H1 (cell line): ENCODE measurements at regions not wholly inside any gene's neighbourhood (a gene's known extent, or its start where the extent isn't known, plus 50 kb on each side); places are given as distances from the start of the nearest gene placed in this dataset.

ENCODE experiments used
- CTCF ChIA-PET: fragments of 300-600 bp; sonication (Branson Sonifier 250); formaldehyde crosslinking; loops from one replicate; lab custom pipeline; 2021; ENCODE audit not compliant: partially characterized antibody; lab: Charles Lee
- POLR2A ChIA-PET: fragments of 300-600 bp; sonication (Branson Sonifier 250); formaldehyde crosslinking; loops from one replicate; lab custom pipeline; 2021; ENCODE audit warnings: inconsistent platforms; ENCODE audit not compliant: partially characterized antibody; lab: Charles Lee
- DNase-seq, 2 experiments: peaks; one replicate each; pipeline versions ENCODE4 v3.0.0 to v3.0.0-alpha.2; 2010 to 2022; ENCODE audit warnings: low spot score in 2 of 2, low read depth in 1 of 2, mixed read lengths in 1 of 2
- FAIRE-seq: peaks from 2 replicates; lab custom pipeline; 2011; peaks lifted over from hg19 to GRCh38; lab: Jason Lieb, UNC
- H2AFZ ChIP-seq: 2 replicates; pipeline ENCODE4 v1.8.1; 2012; ENCODE audit warnings: low read length, inconsistent platforms
- H2AK5ac ChIP-seq: 2 replicates; pipeline ENCODE4 v1.6.1; 2013; ENCODE audit warnings: low read depth, low read length
- H2BK120ac ChIP-seq: replicated peaks from 2 replicates; pipeline ENCODE3; 2013; ENCODE audit warnings: low read depth, low read length, inconsistent platforms
- H2BK12ac ChIP-seq: 2 replicates; pipeline ENCODE4 v1.6.1; 2013; ENCODE audit warnings: low read depth, low read length
- H2BK15ac ChIP-seq: 2 replicates; pipeline ENCODE4 v1.6.1; 2013; ENCODE audit warnings: low read length
- H2BK20ac ChIP-seq: 2 replicates; pipeline ENCODE4 v1.6.1; 2013; ENCODE audit warnings: low read length
- H2BK5ac ChIP-seq: 2 replicates; pipeline ENCODE4 v1.6.1; 2013; ENCODE audit warnings: low read depth, low read length
- H3K14ac ChIP-seq: 2 replicates; pipeline ENCODE4 v1.6.1; 2013; ENCODE audit warnings: inconsistent platforms; ENCODE audit not compliant: insufficient read length
- H3K18ac ChIP-seq: 2 replicates; pipeline ENCODE4 v1.6.1; 2013; ENCODE audit warnings: low read length; ENCODE audit errors: extremely low read depth
- H3K23ac ChIP-seq: 2 replicates; pipeline ENCODE4 v1.6.1; 2013; ENCODE audit warnings: inconsistent platforms; ENCODE audit not compliant: insufficient read length
- H3K23me2 ChIP-seq: 2 replicates; pipeline ENCODE4 v1.6.1; 2013; ENCODE audit warnings: low read depth, low read length
- H3K27ac ChIP-seq: 2 replicates; pipeline ENCODE4 v1.6.1; 2011; ENCODE audit warnings: low read depth, low read length, inconsistent platforms
- H3K27me3 ChIP-seq, 4 experiments: replicated peaks in 1 of 4; 1 replicate in 1 of 4; 2 replicates in 3 of 4; pipeline versions ENCODE4 v1.6.1 to v1.8.1; 2011 to 2013; ENCODE audit warnings: low read length in 3 of 4, mild to moderate bottlenecking in 3 of 4, inconsistent platforms in 2 of 4, mixed read lengths in 2 of 4, moderate library complexity in 1 of 4; ENCODE audit not compliant: control insufficient read depth in 3 of 4, insufficient read depth in 3 of 4; ENCODE audit errors: extremely low read depth in 1 of 4
- H3K36me3 ChIP-seq, 4 experiments: 2 replicates each; pipeline versions ENCODE4 v1.6.1 to v1.8.1; 2011 to 2013; ENCODE audit warnings: mild to moderate bottlenecking in 4 of 4, low read length in 3 of 4, moderate library complexity in 2 of 4, control low read depth in 1 of 4, inconsistent platforms in 1 of 4; ENCODE audit not compliant: insufficient read depth in 4 of 4, control insufficient read depth in 2 of 4
- H3K4ac ChIP-seq: replicated peaks from 2 replicates; pipeline ENCODE3; 2013; ENCODE audit warnings: low read length, low read depth, mixed read lengths, inconsistent platforms; ENCODE audit not compliant: insufficient read length
- H3K4me1 ChIP-seq, 4 experiments: replicated peaks in 1 of 4; 1 replicate in 1 of 4; 2 replicates in 3 of 4; pipeline versions ENCODE4 v1.6.1 to v1.8.1; 2011 to 2013; ENCODE audit warnings: low read length in 3 of 4, inconsistent platforms in 2 of 4, mixed read lengths in 1 of 4; ENCODE audit not compliant: insufficient read depth in 4 of 4, control insufficient read depth in 3 of 4
- H3K4me2 ChIP-seq, 2 experiments: 2 replicates each; pipeline versions ENCODE4 v1.6.1 to v1.8.1; 2011 to 2013; ENCODE audit warnings: low read depth in 2 of 2, low read length in 2 of 2, control low read depth in 1 of 2, inconsistent platforms in 1 of 2, mild to moderate bottlenecking in 1 of 2; ENCODE audit not compliant: insufficient read depth in 1 of 2
- H3K4me3 ChIP-seq, 4 experiments: fragments of 200-600, 300-600 bp in 1 of 4; sonication (generic), shearing (Covaris generic), sonication (Bioruptor Twin) in 1 of 4; 2 replicates each; pipeline versions ENCODE4 v1.5.1 to v1.8.1; 2011 to 2016; ENCODE audit warnings: low read length in 4 of 4, low read depth in 3 of 4, control low read depth in 2 of 4, inconsistent platforms in 2 of 4, mild to moderate bottlenecking in 2 of 4, mixed read lengths in 1 of 4, moderate library complexity in 1 of 4; ENCODE audit not compliant: insufficient read depth in 2 of 4; ENCODE audit errors: extremely low read depth in 1 of 4
- H3K56ac ChIP-seq: replicated peaks from 2 replicates; pipeline ENCODE3; 2013; ENCODE audit warnings: low read depth, mild to moderate bottlenecking, mixed read lengths, low read length, inconsistent platforms; ENCODE audit not compliant: insufficient read length
- H3K79me1 ChIP-seq: 2 replicates; pipeline ENCODE4 v1.6.1; 2013; ENCODE audit warnings: low read depth, low read length, control low read depth
- H3K79me2 ChIP-seq, 2 experiments: 2 replicates each; pipeline versions ENCODE4 v1.6.1 to v1.8.1; 2012 to 2013; ENCODE audit warnings: low read length in 2 of 2, mild to moderate bottlenecking in 2 of 2, inconsistent platforms in 1 of 2; ENCODE audit not compliant: insufficient read depth in 2 of 2, control insufficient read depth in 1 of 2
- H3K9ac ChIP-seq, 4 experiments: replicated peaks in 1 of 4; 1 replicate in 1 of 4; 2 replicates in 3 of 4; pipeline versions ENCODE4 v1.6.1 to v1.8.1; 2011 to 2013; ENCODE audit warnings: low read depth in 3 of 4, low read length in 3 of 4, control low read depth in 2 of 4, mild to moderate bottlenecking in 2 of 4, moderate library complexity in 2 of 4, inconsistent platforms in 1 of 4; ENCODE audit errors: extremely low read depth in 1 of 4
- H3K9me3 ChIP-seq, 2 experiments: 2 replicates each; pipeline versions ENCODE4 v1.6.1 to v1.8.1; 2012 to 2013; ENCODE audit warnings: mild to moderate bottlenecking in 2 of 2, moderate library complexity in 2 of 2, control low read depth in 1 of 2, inconsistent platforms in 1 of 2, low read depth in 1 of 2, low read length in 1 of 2, mixed read lengths in 1 of 2; ENCODE audit not compliant: insufficient read depth in 2 of 2
- H4K20me1 ChIP-seq, 2 experiments: replicated peaks in 1 of 2; 2 replicates each; pipeline versions ENCODE3 to v1.8.1; 2011 to 2013; ENCODE audit warnings: inconsistent platforms in 2 of 2, low read length in 2 of 2, mild to moderate bottlenecking in 1 of 2; ENCODE audit not compliant: insufficient read depth in 2 of 2, control insufficient read depth in 1 of 2
- H4K5ac ChIP-seq: 2 replicates; pipeline ENCODE4 v1.6.1; 2013; ENCODE audit warnings: low read length, low read depth, mixed read lengths, inconsistent platforms; ENCODE audit not compliant: insufficient read length
- H4K8ac ChIP-seq: 2 replicates; pipeline ENCODE4 v1.8.0; 2013; ENCODE audit warnings: mild to moderate bottlenecking, moderate library complexity, low read length, inconsistent platforms; ENCODE audit not compliant: insufficient read depth; ENCODE audit errors: extremely low read depth
- H4K91ac ChIP-seq: replicated peaks from 2 replicates; pipeline ENCODE3; 2013; ENCODE audit warnings: low read length, mixed read lengths, inconsistent platforms; ENCODE audit not compliant: insufficient read length
- ASH2L ChIP-seq: fragments of 200-600, 300-600 bp; sonication (generic); IDR thresholded peaks from one replicate; pipeline ENCODE4 v1.7.1; 2017; ENCODE audit warnings: low read length
- BRCA1 ChIP-seq: IDR thresholded peaks from 2 replicates; pipeline ENCODE4 v1.6.1; 2012; ENCODE audit warnings: low read depth, low read length, improper control_type of control experiment
- KDM5A ChIP-seq: fragments of 200-600 bp; IDR thresholded peaks from 2 replicates; pipeline ENCODE4 v1.7.1; 2012; ENCODE audit warnings: mild to moderate bottlenecking, low read length, inconsistent platforms, mixed read lengths
- RAD21 ChIP-seq, 2 experiments: IDR thresholded peaks in 1 of 2; conservative IDR thresholded peaks in 1 of 2; 2 replicates each; pipeline ENCODE4 v1.6.1; 2011; ENCODE audit warnings: low read depth in 2 of 2, low read length in 2 of 2, improper control_type of control experiment in 1 of 2, inconsistent platforms in 1 of 2, mild to moderate bottlenecking in 1 of 2, moderate library complexity in 1 of 2
- SP1 ChIP-seq: IDR thresholded peaks from 2 replicates; pipeline ENCODE4 v1.6.1; 2011; ENCODE audit warnings: low read depth, low read length
- TAF1 ChIP-seq: IDR thresholded peaks from 2 replicates; pipeline ENCODE4 v1.6.1; 2011; ENCODE audit warnings: mild to moderate bottlenecking, low read depth, low read length
- TBP ChIP-seq: IDR thresholded peaks from 2 replicates; pipeline ENCODE4 v1.6.1; 2011; ENCODE audit warnings: low read depth, low read length, improper control_type of control experiment
- TCF12 ChIP-seq: IDR thresholded peaks from 2 replicates; pipeline ENCODE4 v1.6.1; 2011; ENCODE audit warnings: low read depth, mild to moderate bottlenecking, low read length
- WGBS, 2 experiments: shearing (Covaris generic) in 1 of 2; methylation state at CpG; one replicate each; pipeline versions ENCODE4 v1.1.6 to v1.1.7; 2013 to 2015; ENCODE audit warnings: low lambda C conversion rate in 2 of 2, mixed read lengths in 2 of 2, inconsistent platforms in 1 of 2, low coverage in 1 of 2, missing lambda C conversion rate in 1 of 2; ENCODE audit not compliant: insufficient replicate concordance in 2 of 2, insufficient coverage in 1 of 2, insufficient read length in 1 of 2; ENCODE audit errors: extremely low coverage in 1 of 2, missing lambda C conversion rate in 1 of 2; 5-methylcytosine and 5-hydroxymethylcytosine counted together
- TF ChIP-seq, protein P1 (sequence below): IDR thresholded peaks from 2 replicates; pipeline ENCODE4 v1.6.1; 2012; ENCODE audit warnings: inconsistent platforms
- TF ChIP-seq, protein P2 (sequence below), 3 experiments: IDR thresholded peaks; 1 replicate in 2 of 3; 2 replicates in 1 of 3; pipeline versions ENCODE4 v1.5.1 to v1.6.1; 2011; ENCODE audit warnings: low read length in 3 of 3, mild to moderate bottlenecking in 3 of 3, inconsistent platforms in 2 of 3, low read depth in 1 of 3, moderate library complexity in 1 of 3; ENCODE audit not compliant: insufficient read depth in 1 of 3; ENCODE audit errors: control extremely low read depth in 1 of 3

DNA sequence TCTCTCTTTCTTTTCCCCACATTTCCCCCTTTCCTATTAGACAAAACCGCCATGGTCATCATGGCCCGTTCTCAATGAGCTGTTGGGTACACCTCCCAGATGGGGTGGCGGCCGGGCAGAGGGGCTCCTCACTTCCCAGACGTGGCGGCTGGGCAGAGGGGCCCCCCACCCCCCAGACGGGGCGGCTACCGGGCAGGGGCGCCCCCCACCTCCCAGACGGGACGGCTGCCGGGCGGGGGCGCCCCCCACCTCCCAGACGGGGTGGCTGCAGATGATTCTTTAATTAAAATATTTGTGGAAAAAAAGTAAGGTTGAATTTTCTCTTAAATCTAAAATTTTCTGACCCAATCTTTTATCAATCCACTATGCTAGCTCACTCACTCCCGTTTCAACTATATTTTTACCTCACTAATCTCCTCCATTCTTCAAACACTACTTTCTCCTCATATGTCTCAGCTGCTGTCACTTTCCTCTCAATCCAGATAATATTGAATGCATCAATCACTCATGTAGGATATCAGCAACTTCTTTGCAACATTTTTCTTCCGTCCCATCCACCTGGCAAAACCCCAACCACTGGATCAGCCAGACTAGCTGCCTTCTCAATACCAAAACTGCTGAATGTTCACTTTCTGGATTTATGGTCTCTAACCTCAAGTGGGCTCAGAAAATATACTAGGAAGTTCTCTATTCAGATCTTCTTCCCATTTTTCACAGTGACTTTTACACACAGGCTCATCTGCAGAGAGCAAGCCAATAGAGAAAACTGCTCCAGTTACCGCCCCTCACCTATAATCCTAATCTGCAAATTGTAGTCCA, 81.1 kb upstream of the TRIM24 start:
- Histone ChIP-seq H2BK5ac (no peak overlapping the region), H3K18ac (no peak overlapping the region), H4K5ac (no peak overlapping the region), H3K4me2 (no peak overlapping the region), H3K27ac (no peak overlapping the region), H2AFZ (no peak overlapping the region), H3K23me2 (no peaks in the 10 kb centered on the region), H2BK20ac (no peak overlapping the region), H2BK12ac (no peak overlapping the region), H3K9me3 (peaks cover 0 to 4% of the 10 kb centered on the region in 2 experiments; a peak in 2 of 4 replicates), H3K36me3 (no peaks in the 10 kb centered on the region), H4K8ac (no peak overlapping the region), H3K79me2 (no peaks in the 10 kb centered on the region), H2BK120ac (no peak overlapping the region), H3K79me1 (no peaks in the 10 kb centered on the region), H2AK5ac (no peak overlapping the region), H3K27me3 (no peaks in the 10 kb centered on the region), H3K4me3 (no peak overlapping the region), H3K23ac (no peak overlapping the region), H2BK15ac (no peak overlapping the region), H3K9ac (no peak overlapping the region), H3K4me1 (no peaks in the 10 kb centered on the region), H3K14ac (no peak overlapping the region), H3K56ac (no peak overlapping the region), H4K20me1 (no peaks in the 10 kb centered on the region), H4K91ac (no peak overlapping the region), H3K4ac (no peak overlapping the region)
- ChIA-PET CTCF (interaction anchor here (0.9 kb wide), 1 partner anchor 277 kb away, joined by 3 read pairs; no protein-coding TSS in a partner anchor), POLR2A (no interaction called here)
- WGBS, 2 experiments, result 95 to 100% methylated on average over 1 to 13 of the region's 19 CpGs
- FAIRE-seq (no peak), DNase-seq (no peak)
- TF ChIP-seq TAF1 (no peak), KDM5A (no peak), RAD21 (IDR thresholded peaks at IDR 0.05 in 1 of 2, conservative IDR thresholded peaks at IDR 0.05 in 1 of 2; ENCODE audit: low read depth in 2 of 2, low read length in 2 of 2) (no peak), BRCA1 (no peak), ASH2L (no peak), SP1 (no peak), TBP (no peak), TCF12 (no peak)
- TF ChIP-seq, protein P1, sequence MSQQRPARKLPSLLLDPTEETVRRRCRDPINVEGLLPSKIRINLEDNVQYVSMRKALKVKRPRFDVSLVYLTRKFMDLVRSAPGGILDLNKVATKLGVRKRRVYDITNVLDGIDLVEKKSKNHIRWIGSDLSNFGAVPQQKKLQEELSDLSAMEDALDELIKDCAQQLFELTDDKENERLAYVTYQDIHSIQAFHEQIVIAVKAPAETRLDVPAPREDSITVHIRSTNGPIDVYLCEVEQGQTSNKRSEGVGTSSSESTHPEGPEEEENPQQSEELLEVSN, result no peak
- TF ChIP-seq, protein P2, sequence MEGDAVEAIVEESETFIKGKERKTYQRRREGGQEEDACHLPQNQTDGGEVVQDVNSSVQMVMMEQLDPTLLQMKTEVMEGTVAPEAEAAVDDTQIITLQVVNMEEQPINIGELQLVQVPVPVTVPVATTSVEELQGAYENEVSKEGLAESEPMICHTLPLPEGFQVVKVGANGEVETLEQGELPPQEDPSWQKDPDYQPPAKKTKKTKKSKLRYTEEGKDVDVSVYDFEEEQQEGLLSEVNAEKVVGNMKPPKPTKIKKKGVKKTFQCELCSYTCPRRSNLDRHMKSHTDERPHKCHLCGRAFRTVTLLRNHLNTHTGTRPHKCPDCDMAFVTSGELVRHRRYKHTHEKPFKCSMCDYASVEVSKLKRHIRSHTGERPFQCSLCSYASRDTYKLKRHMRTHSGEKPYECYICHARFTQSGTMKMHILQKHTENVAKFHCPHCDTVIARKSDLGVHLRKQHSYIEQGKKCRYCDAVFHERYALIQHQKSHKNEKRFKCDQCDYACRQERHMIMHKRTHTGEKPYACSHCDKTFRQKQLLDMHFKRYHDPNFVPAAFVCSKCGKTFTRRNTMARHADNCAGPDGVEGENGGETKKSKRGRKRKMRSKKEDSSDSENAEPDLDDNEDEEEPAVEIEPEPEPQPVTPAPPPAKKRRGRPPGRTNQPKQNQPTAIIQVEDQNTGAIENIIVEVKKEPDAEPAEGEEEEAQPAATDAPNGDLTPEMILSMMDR (IDR thresholded peaks at IDR 0.05; ENCODE audit: control extremely low read depth in 1 of 3, insufficient read depth in 1 of 3, low read depth in 1 of 3, low read length in 3 of 3), result no peak
